MM.1S (cell line): ENCODE measurements at regions not wholly inside any gene's neighbourhood (a gene's known extent, or its start where the extent isn't known, plus 50 kb on each side); places are given as distances from the start of the nearest gene placed in this dataset.

Experiments
- EZH2 ChIP-seq: fragments of 300-600 bp; sonication (generic); optimal IDR thresholded peaks from 2 replicates; pipeline ENCODE3; 2017; ENCODE audit warnings: low read depth, mild to moderate bottlenecking, antibody characterized with exemption, low read length, mixed read lengths
- TF ChIP-seq, protein P1 (sequence below): fragments of 300-600 bp; sonication (generic); IDR thresholded peaks from 2 replicates; pipeline ENCODE4 v1.5.1; 2016; ENCODE audit warnings: antibody characterized with exemption, low read length, mixed read lengths

DNA sequence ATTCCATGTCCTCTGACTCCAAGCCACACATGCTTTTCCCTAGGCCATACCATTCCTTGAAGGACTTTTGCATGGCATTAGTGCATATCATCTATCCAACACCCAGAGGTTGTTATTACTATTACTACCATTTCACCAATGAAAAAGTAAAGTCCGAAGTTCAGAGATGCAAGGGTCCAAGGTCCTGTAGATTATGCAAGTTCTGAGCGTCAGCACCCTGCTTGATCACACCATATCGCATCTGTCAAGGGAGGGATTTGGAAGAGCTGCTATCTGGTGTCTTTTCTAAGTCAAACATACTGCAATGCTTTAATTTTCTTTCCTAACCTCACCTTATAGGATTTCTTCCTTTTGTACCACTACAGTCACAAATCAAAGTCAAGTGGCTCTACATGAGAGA lies 214.7 kb upstream of the CADM1 start:
- TF ChIP-seq, protein P1, sequence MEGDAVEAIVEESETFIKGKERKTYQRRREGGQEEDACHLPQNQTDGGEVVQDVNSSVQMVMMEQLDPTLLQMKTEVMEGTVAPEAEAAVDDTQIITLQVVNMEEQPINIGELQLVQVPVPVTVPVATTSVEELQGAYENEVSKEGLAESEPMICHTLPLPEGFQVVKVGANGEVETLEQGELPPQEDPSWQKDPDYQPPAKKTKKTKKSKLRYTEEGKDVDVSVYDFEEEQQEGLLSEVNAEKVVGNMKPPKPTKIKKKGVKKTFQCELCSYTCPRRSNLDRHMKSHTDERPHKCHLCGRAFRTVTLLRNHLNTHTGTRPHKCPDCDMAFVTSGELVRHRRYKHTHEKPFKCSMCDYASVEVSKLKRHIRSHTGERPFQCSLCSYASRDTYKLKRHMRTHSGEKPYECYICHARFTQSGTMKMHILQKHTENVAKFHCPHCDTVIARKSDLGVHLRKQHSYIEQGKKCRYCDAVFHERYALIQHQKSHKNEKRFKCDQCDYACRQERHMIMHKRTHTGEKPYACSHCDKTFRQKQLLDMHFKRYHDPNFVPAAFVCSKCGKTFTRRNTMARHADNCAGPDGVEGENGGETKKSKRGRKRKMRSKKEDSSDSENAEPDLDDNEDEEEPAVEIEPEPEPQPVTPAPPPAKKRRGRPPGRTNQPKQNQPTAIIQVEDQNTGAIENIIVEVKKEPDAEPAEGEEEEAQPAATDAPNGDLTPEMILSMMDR = no peak
- no peak for TF ChIP-seq EZH2
